Neutrophil (primary cell): ENCODE measurements at regions not wholly inside any gene's neighbourhood (a gene's known extent, or its start where the extent isn't known, plus 50 kb on each side); places are given as distances from the start of the nearest gene placed in this dataset.

Source experiments
- H3K27ac ChIP-seq: fragments of 200-600 bp; sonication (generic); 2 replicates; pipeline ENCODE4 v1.5.1; 2016; ENCODE audit warnings: mild to moderate bottlenecking, moderate library complexity
- H3K27me3 ChIP-seq: fragments of 200-600 bp; sonication (generic); 2 replicates; pipeline ENCODE4 v1.6.0; 2016; ENCODE audit warnings: mild to moderate bottlenecking
- H3K36me3 ChIP-seq: fragments of 200-600 bp; sonication (generic); 2 replicates; pipeline ENCODE4 v1.5.1; 2017
- H3K4me1 ChIP-seq, 2 experiments: fragments of 200-600 bp in 1 of 2; sonication (generic) in 1 of 2; 1 replicate in 1 of 2; 2 replicates in 1 of 2; pipeline versions ENCODE4 v1.5.1 to v1.6.1; 2013 to 2016; ENCODE audit warnings: low read depth in 1 of 2, low read length in 1 of 2, mild to moderate bottlenecking in 1 of 2, moderate library complexity in 1 of 2; ENCODE audit not compliant: control insufficient read depth in 1 of 2, insufficient read depth in 1 of 2
- H3K4me3 ChIP-seq, 2 experiments: fragments of 200-600 bp in 1 of 2; sonication (generic) in 1 of 2; 1 replicate in 1 of 2; 2 replicates in 1 of 2; pipeline ENCODE4 v1.5.1; 2013 to 2016; ENCODE audit warnings: low read depth in 1 of 2, low read length in 1 of 2, mild to moderate bottlenecking in 1 of 2, moderate library complexity in 1 of 2
- H3K9me3 ChIP-seq: fragments of 200-600 bp; sonication (generic); 2 replicates; pipeline ENCODE4 v1.5.1; 2016
- CTCF ChIP-seq: fragments of 200-600 bp; sonication (generic); IDR thresholded peaks from 2 replicates; pipeline ENCODE4 v1.5.1; 2016; ENCODE audit warnings: antibody characterized with exemption

- H3K4me3 ChIP-seq: no peak overlapping the region
- H3K4me1 ChIP-seq: no peaks in the 10 kb centered on the region
- no peak overlapping the region for H3K27ac ChIP-seq
- no peaks in the 10 kb centered on the region for H3K36me3 ChIP-seq
- H3K27me3 ChIP-seq: no peaks in the 10 kb centered on the region
- H3K9me3 ChIP-seq: no peaks in the 10 kb centered on the region
- TF ChIP-seq CTCF: no peak
Observed at GRCh38 chr12:126316411-126316810, 1251.2 kb downstream of the AACS start.

GRCh38 chr12:126337556-126338441, 1272.6 kb downstream of the AACS start:
- Histone ChIP-seq H3K27ac (no peak overlapping the region), H3K27me3 (no peaks in the 10 kb centered on the region), H3K4me3 (no peak overlapping the region), H3K36me3 (no peaks in the 10 kb centered on the region), H3K9me3 (no peaks in the 10 kb centered on the region), H3K4me1 (no peaks in the 10 kb centered on the region)
- TF ChIP-seq CTCF: no peak

- Histone ChIP-seq H3K27me3 (no peaks in the 10 kb centered on the region), H3K4me3 (no peak overlapping the region), H3K4me1 (no peaks in the 10 kb centered on the region), H3K36me3 (no peaks in the 10 kb centered on the region), H3K27ac (no peak overlapping the region), H3K9me3 (no peaks in the 10 kb centered on the region)
- no peak for TF ChIP-seq CTCF
Observed at GRCh38 chr12:126342866-126343265, 1277.6 kb downstream of the AACS start.

- H3K27ac ChIP-seq: no peak overlapping the region
- no peaks in the 10 kb centered on the region for H3K4me1 ChIP-seq
- no peak overlapping the region for H3K4me3 ChIP-seq
- no peaks in the 10 kb centered on the region for H3K27me3 ChIP-seq
- no peaks in the 10 kb centered on the region for H3K9me3 ChIP-seq
- H3K36me3 ChIP-seq: no peaks in the 10 kb centered on the region
- no peak for TF ChIP-seq CTCF
Observed at GRCh38 chr12:126343321-126343720, 1278.1 kb downstream of the AACS start.

GRCh38 chr12:126346087-126346486, 1280.9 kb downstream of the AACS start:
- H3K36me3 ChIP-seq: no peaks in the 10 kb centered on the region
- H3K4me3 ChIP-seq: no peak overlapping the region
- no peak for TF ChIP-seq CTCF
- H3K9me3 ChIP-seq: no peaks in the 10 kb centered on the region
- H3K4me1 ChIP-seq: no peaks in the 10 kb centered on the region
- H3K27ac ChIP-seq: no peak overlapping the region
- no peaks in the 10 kb centered on the region for H3K27me3 ChIP-seq
